Calu3 (cell line): ENCODE measurements at regions not wholly inside any gene's neighbourhood (a gene's known extent, or its start where the extent isn't known, plus 50 kb on each side); places are given as distances from the start of the nearest gene placed in this dataset.
"Not testable (repeated sequence)": the region's sequence is repeated elsewhere in the genome, so short reads cannot be mapped to it uniquely, and the experiment has no call there.

Experiments
- BruUV-seq: library from RNA; stranded (reverse); fragments of 400-500 nt; replicated peaks from 2 replicates; lab custom pipeline; 2021; lab: Mats Ljungman, UMichigan
- CTCF ChIA-PET: fragments of 300-600 bp; sonication (Branson Sonifier 250); formaldehyde crosslinking; loops from one replicate; lab custom pipeline; 2022; ENCODE audit warnings: antibody characterized with exemption; lab: Charles Lee
- DNase-seq: peaks from one replicate; pipeline ENCODE4 v3.0.0; 2022
- H3K27ac Mint-ChIP-seq: one replicate; pipeline ENCODE4 v1.8.0; 2022; ENCODE audit warnings: mixed read lengths; ENCODE audit not compliant: unreplicated experiment
- H3K27me3 Mint-ChIP-seq: one replicate; pipeline ENCODE4 v1.8.0; 2022; ENCODE audit warnings: mixed read lengths; ENCODE audit not compliant: unreplicated experiment
- H3K36me3 Mint-ChIP-seq: one replicate; pipeline ENCODE4 v1.8.0; 2022; ENCODE audit warnings: mild to moderate bottlenecking, moderate library complexity, mixed read lengths; ENCODE audit not compliant: insufficient read depth, unreplicated experiment
- H3K4me1 Mint-ChIP-seq: one replicate; pipeline ENCODE4 v1.8.0; 2022; ENCODE audit warnings: mild to moderate bottlenecking, low read depth, mixed read lengths; ENCODE audit not compliant: unreplicated experiment
- H3K4me3 Mint-ChIP-seq: one replicate; pipeline ENCODE4 v1.8.0; 2022; ENCODE audit warnings: mild to moderate bottlenecking, low read depth, moderate library complexity, mixed read lengths; ENCODE audit not compliant: unreplicated experiment
- H3K9me3 Mint-ChIP-seq: one replicate; pipeline ENCODE4 v1.8.0; 2022; ENCODE audit warnings: low read depth, mixed read lengths; ENCODE audit not compliant: unreplicated experiment
- intact Hi-C: fragments of 100-400 bp; cut with micrococcal nuclease; formaldehyde crosslinking; loops from one replicate; pipeline ENCODE4 v1.10.0; 2022; ENCODE audit not compliant: unreplicated experiment
- TF ChIP-seq, protein P1 (sequence below): fragments of 200-600 bp; IDR thresholded peaks from one replicate; pipeline ENCODE4 v1.8.0; 2022; ENCODE audit warnings: antibody characterized with exemption; ENCODE audit not compliant: unreplicated experiment

DNA sequence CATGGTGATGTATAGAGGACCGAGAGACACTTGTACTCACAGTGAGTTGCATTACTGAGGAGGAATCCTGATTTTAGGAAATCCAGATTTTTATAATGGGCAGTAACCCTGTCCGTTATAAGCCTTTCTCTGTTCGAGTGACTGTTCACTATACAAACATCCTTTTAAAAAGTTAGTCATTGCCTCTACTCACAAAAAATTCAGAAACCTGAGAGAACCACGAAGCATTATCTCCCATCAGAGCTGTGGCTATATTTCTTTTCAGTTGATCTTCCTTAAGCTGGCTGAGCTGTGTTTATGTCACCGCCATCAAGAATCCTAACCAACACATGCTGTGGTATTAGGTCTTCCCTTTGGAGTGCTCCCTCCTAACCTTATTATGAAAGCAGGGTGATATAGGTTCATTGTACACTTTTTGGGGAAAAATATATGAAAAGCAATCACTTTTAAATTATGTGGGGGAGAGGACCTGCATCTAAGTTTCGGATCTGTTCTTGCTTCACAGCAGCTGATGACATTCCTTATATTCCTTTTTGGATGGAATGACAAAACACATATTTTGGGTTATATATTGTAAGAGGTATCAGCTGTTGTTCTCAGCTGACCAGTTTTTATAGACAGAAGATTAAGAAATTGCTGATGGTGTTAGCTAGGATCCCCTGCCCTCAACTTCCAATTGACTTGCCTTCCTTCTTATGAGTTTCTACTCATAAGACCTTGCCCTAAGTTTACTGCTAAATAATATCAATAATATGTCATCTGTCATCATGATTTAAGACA is 465.9 kb upstream of the RASGRP1 start:
- no peaks in the 10 kb centered on the region for H3K36me3 Mint-ChIP-seq
- H3K27me3 Mint-ChIP-seq: no peaks in the 10 kb centered on the region
- intact Hi-C loops: no loop called here
- CTCF ChIA-PET: no interaction called here
- no peak for DNase-seq
- no peak overlapping the region for H3K27ac Mint-ChIP-seq
- H3K4me3 Mint-ChIP-seq: no peak overlapping the region
- H3K4me1 Mint-ChIP-seq: no peaks in the 10 kb centered on the region
- H3K9me3 Mint-ChIP-seq: peaks cover 2% of the 10 kb centered on the region
- BruUV-seq: no TSS peak
- TF ChIP-seq, protein P1, sequence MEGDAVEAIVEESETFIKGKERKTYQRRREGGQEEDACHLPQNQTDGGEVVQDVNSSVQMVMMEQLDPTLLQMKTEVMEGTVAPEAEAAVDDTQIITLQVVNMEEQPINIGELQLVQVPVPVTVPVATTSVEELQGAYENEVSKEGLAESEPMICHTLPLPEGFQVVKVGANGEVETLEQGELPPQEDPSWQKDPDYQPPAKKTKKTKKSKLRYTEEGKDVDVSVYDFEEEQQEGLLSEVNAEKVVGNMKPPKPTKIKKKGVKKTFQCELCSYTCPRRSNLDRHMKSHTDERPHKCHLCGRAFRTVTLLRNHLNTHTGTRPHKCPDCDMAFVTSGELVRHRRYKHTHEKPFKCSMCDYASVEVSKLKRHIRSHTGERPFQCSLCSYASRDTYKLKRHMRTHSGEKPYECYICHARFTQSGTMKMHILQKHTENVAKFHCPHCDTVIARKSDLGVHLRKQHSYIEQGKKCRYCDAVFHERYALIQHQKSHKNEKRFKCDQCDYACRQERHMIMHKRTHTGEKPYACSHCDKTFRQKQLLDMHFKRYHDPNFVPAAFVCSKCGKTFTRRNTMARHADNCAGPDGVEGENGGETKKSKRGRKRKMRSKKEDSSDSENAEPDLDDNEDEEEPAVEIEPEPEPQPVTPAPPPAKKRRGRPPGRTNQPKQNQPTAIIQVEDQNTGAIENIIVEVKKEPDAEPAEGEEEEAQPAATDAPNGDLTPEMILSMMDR: no peak

DNA sequence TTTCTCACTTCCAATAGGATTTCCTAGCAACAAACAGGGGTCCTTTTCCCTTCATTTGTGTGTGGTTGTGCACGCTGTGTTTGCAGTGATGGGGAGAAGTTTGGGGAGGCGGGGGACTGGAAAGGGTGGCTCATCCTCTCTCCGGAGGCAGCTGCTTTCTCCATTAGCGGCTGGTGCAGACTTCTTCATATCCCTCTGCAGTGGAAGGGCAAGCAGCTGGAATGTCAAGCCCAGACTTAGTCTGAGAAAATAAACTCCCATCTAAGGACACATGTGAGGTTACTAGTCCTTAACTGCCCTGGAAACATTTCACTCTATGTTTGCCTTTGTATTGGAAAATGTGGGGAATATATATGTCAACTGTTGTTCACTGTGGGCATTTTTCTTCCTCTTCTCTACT is 467.0 kb upstream of the RASGRP1 start:
- TF ChIP-seq, protein P1: no peak
- Mint-ChIP-seq H3K4me1 (no peaks in the 10 kb centered on the region), H3K27me3 (no peaks in the 10 kb centered on the region), H3K4me3 (no peak overlapping the region), H3K9me3 (peaks cover 2% of the 10 kb centered on the region), H3K36me3 (no peaks in the 10 kb centered on the region), H3K27ac (no peak overlapping the region)
- CTCF ChIA-PET: no interaction called here
- BruUV-seq: no TSS peak
- no peak for DNase-seq
- intact Hi-C loops: no loop called here

DNA sequence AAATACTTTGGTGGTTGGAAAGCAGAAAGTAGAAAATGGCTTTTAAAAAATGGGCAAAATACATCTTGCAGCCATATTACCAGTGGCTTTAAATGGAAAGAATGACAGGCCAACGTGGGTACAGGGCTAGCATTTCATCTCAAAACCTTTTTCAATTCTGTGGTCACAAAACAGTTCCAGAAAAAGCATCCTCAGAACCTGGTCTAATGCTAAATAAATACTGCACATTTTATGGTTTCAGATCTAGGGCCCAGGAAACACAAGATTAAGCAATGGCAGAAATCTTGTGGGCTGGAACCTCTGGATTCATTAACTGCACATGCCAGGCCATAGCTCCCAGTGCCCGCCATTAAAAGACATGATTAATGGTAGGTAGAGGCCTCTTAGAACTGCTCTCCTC is 470.2 kb upstream of the RASGRP1 start:
- H3K27me3 Mint-ChIP-seq: no peaks in the 10 kb centered on the region
- DNase-seq: no peak
- H3K4me1 Mint-ChIP-seq: no peaks in the 10 kb centered on the region
- no TSS peak for BruUV-seq
- intact Hi-C loops: no loop called here
- TF ChIP-seq, protein P1: no peak
- no peak overlapping the region for H3K27ac Mint-ChIP-seq
- CTCF ChIA-PET: no interaction called here
- no peaks in the 10 kb centered on the region for H3K36me3 Mint-ChIP-seq
- peaks cover 2% of the 10 kb centered on the region for H3K9me3 Mint-ChIP-seq
- no peak overlapping the region for H3K4me3 Mint-ChIP-seq

DNA sequence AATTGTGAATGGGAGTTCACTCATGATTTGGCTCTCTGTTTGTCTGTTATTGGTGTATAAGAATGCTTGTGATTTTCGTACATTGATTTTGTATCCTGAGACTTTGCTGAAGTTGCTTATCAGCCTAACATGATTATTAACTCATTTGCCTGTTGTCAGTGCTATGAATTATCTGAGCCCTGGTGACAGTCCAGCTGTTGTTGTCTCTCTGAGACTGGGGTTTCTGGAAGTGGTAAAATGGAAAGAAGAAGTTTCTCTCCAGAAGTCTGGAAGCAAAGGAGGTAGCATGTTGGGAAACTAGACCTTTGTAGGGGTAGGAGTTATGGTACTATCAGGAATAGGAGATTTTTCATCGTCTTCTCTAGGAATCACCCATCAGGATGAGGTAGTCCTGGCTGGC is 473.0 kb upstream of the RASGRP1 start:
- BruUV-seq, H3K4me3 Mint-ChIP-seq, H3K27ac Mint-ChIP-seq, H3K36me3 Mint-ChIP-seq, DNase-seq, H3K4me1 Mint-ChIP-seq, CTCF ChIA-PET, H3K27me3 Mint-ChIP-seq, H3K9me3 Mint-ChIP-seq, intact Hi-C loops: not testable (repeated sequence)

DNA sequence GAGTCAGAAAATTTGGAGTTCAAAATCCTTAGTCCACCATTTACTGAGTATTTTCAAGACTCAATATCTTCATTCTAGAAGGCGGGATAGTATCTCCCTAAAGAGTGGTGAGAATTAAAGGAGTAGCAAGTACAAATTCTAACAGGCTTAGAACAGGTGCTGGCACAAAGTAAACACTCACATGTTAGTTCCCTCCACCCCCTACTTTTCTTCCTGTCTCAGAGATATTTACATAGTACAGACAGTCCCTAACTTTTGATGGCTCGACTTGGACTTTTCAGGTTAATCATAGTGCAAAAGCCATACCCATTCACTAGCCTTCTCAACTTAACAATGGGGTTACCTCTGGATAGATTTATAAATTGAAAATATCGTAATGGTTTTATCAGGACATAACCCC is 476.2 kb upstream of the RASGRP1 start:
- DNase-seq: no peak
- intact Hi-C loops: no loop called here
- H3K9me3 Mint-ChIP-seq: no peaks in the 10 kb centered on the region
- H3K27ac Mint-ChIP-seq: no peak overlapping the region
- TF ChIP-seq, protein P1: no peak
- H3K36me3 Mint-ChIP-seq: no peaks in the 10 kb centered on the region
- H3K27me3 Mint-ChIP-seq: no peaks in the 10 kb centered on the region
- CTCF ChIA-PET: no interaction called here
- BruUV-seq: no TSS peak
- H3K4me1 Mint-ChIP-seq: no peaks in the 10 kb centered on the region
- H3K4me3 Mint-ChIP-seq: no peak overlapping the region
